DMS 273 (cell line): ENCODE measurements at regions not wholly inside any gene's neighbourhood (a gene's known extent, or its start where the extent isn't known, plus 50 kb on each side); places are given as distances from the start of the nearest gene placed in this dataset.

Experiments
- DNase-seq: peaks from one replicate; lab custom pipeline; 2025; ENCODE audit not compliant: unreplicated experiment; lab: John Stamatoyannopoulos, UW

GRCh38 chr2:11043245-11043644, 112.0 kb upstream of the SLC66A3 start:
- peak; percentile 17 for DNase-seq

GRCh38 chr2:11044201-11044600, 111.1 kb upstream of the SLC66A3 start:
- DNase-seq, result no peak

GRCh38 chr2:11045294-11045693, 110.0 kb upstream of the SLC66A3 start:
- no peak for DNase-seq

- DNase-seq, result no peak
Measured at GRCh38 chr2:11048335-11049008, 106.8 kb upstream of the SLC66A3 start.

GRCh38 chr2:11050565-11050964, 104.7 kb upstream of the SLC66A3 start:
- no peak for DNase-seq

- DNase-seq, result no peak
Measured at GRCh38 chr2:11051280-11051679, 104.0 kb upstream of the SLC66A3 start.

- no peak for DNase-seq
Measured at GRCh38 chr2:11053546-11053945, 101.7 kb upstream of the SLC66A3 start.

- DNase-seq, result no peak
Measured at GRCh38 chr2:11054783-11055678, 100.2 kb upstream of the SLC66A3 start.

- DNase-seq, result no peak
Measured at GRCh38 chr2:11055679-11056215, 99.5 kb upstream of the SLC66A3 start.

GRCh38 chr2:11056614-11057013, 98.7 kb upstream of the SLC66A3 start:
- DNase-seq, result peak; percentile 63

- no peak for DNase-seq
Measured at GRCh38 chr2:11057031-11057430, 98.2 kb upstream of the SLC66A3 start.

GRCh38 chr2:11058129-11058528, 97.1 kb upstream of the SLC66A3 start:
- no peak for DNase-seq

GRCh38 chr2:11060376-11061169, 94.7 kb upstream of the SLC66A3 start:
- DNase-seq, result no peak

- no peak for DNase-seq
Measured at GRCh38 chr2:11065833-11066485, 89.3 kb upstream of the SLC66A3 start.

GRCh38 chr2:11067221-11068078, 87.8 kb upstream of the SLC66A3 start:
- DNase-seq, result no peak

GRCh38 chr2:11068079-11068741, 87.1 kb upstream of the SLC66A3 start:
- DNase-seq, result no peak

- no peak for DNase-seq
Measured at GRCh38 chr2:11068856-11069526, 86.3 kb upstream of the SLC66A3 start.

- DNase-seq, result no peak
Measured at GRCh38 chr2:11069566-11070185, 85.6 kb upstream of the SLC66A3 start.
